HG03196 (cell line): ENCODE measurements at regions not wholly inside any gene's neighbourhood (a gene's known extent, or its start where the extent isn't known, plus 50 kb on each side); places are given as distances from the start of the nearest gene placed in this dataset.
"Not testable (repeated sequence)": the region's sequence is repeated elsewhere in the genome, so short reads cannot be mapped to it uniquely, and the experiment has no call there.

Source experiments
- ATAC-seq: cut with Tn5 transposase; IDR thresholded peaks from one replicate; pipeline ENCODE4 v1.9.1; 2021; ENCODE audit not compliant: unreplicated experiment

GRCh38 chr14:106349678-106350457 lies 823.5 kb downstream of the TMEM121 start:
- ATAC-seq = not testable (repeated sequence)

DNA sequence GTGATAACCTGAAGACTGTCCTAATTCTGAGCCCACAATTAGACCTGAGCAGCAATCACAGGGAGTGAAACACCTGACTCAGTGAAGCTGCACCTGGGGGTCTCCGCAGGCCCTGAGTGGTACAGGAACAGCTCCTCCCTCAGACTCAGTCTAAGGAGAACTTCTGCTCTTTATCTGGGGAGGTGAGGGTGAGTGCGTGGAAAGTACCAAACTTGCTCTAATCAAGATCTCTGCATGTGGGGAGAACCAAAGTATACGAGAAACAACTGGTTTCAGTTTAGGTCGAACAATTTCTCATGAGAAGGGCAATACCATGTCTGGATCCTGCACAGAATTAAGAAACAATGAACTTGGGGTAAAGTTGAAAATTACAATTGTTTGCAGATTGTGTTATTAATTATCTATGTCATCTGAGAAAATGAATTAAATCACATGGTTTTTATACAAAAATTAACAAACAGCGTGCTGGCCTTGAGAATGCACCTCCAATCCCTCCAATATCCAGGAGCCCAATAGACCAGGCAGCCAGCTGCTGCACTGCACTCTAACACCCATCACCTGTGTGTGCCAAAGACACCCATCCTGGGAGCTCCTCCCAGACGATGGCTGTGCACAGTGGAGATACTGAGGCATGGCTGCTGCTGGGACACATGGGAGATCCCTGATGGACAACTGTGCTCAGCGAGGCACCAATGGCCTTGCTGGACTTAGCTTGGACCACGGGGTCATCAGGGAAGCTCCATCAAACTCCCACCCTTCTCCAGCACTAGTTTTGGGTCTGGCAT lies 828.8 kb downstream of the TMEM121 start:
- not testable (repeated sequence) for ATAC-seq

DNA sequence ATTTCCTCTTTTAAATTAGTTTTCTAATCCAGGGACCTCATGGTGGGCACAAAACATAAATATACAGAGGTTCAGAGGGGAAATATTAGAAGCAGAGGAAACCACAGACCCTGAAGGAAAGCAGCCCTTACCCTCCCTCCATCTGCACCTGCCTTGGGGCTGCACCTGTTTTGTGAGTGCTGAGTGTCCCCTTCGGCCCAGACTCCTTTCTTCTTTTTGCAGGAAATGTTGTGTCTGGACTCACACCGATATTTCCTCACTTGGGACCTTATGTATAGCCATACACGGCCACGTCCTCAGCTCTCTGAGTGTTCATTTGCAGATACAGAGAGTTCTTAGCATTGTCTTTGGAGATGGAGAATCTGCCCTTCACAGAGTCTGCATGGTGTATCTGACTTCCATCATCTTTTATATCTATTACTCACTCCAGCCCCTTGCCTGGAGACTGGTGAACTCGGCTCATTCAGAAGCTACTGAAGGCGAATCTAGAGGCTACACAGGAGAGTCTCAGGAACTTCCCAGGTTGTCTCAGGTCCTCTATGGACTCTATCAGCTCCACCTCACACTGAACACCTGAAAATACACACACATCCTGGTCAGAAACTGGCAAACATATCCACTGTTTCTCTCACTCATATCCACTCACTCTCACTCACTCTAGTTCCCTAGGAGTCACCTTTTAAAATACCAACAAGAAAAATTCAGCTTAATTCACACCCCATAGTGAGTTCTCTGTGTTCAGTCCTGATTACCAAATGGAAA lies 829.7 kb downstream of the TMEM121 start:
- not testable (repeated sequence) for ATAC-seq

- ATAC-seq = not testable (repeated sequence)
Observed at GRCh38 chr14:106356643-106356930, 830.2 kb downstream of the TMEM121 start.

- ATAC-seq = not testable (repeated sequence)
Observed at GRCh38 chr14:106359157-106359887, 832.9 kb downstream of the TMEM121 start.

- ATAC-seq = not testable (repeated sequence)
Observed at GRCh38 chr14:106365371-106365770, 839.0 kb downstream of the TMEM121 start.

- not testable (repeated sequence) for ATAC-seq
Observed at GRCh38 chr14:106365894-106366293, 839.5 kb downstream of the TMEM121 start.

DNA sequence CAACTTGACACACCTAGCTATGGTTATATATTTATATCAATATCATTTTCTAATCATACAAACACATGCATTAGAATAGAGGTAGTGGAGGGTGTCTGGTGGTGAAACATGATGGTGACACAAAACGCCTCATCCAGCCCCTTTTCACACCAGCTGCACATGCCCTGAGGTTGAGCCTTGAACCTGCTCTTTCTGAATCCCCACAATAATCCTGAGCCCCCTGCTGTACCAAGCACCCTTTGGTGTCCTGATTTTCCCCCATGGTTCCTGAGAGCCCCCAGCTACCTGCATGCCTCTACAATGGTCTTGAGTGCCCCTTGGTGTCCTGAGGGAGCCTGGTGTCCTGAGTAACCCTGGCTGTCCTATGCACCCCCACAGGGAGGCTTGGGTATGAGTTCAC lies 840.6 kb downstream of the TMEM121 start:
- not testable (repeated sequence) for ATAC-seq

DNA sequence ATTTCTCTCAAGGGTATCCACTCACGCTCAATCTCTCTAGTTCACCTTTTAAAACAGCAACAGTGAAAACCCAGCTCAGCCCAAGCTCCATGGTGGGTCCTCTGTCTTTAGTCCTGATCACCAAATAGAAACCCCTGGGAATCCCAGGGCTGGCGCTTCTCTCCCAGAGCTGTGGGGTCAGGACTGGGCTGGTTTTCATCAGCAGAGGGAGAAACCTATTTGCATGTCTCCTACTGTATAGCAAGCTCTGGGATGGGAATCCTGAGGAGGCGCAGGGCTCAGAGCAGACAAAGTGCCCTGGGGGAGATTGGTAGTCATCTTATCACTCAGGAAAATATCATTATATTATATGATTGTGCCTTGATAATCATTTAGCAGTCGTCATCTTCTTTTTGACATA lies 843.1 kb downstream of the TMEM121 start:
- ATAC-seq = not testable (repeated sequence)

DNA sequence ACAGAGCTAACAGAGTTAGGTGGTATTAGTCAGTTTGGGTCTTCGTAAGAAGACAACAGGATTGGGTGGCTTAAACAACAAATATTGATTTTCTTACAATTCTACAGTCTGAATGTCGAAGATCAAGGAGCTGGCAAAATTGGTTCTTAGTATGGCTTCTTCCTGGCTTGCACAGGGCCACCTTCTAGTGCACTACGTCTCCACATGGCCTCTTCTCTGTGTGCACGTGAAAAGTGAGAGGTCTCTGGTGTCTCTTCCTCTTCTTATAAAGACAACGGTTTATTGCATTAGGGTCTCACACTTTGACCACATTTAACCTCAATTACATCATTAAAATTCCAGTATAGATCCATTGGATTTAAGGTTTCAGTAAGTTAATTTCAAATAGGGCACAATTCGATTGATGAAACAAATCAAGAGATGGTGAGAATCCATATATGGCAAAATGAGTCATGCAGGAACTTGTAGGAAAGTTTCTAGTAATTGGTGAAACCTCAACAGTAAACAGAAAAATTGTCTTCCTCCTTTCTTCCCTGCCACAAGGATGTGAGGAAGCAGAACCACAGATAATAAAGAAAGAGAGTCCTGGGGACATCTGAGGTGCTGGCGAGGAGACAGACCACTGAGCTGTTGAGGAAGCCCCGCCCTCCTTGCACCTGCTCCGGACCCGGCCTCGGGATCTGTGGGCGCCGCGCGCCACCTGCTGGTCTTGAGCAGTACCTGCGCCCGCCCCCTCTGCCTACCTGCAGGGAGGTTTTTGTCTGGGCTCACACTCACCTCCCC lies 846.7 kb downstream of the TMEM121 start:
- ATAC-seq = peak; percentile 51

GRCh38 chr14:106373653-106374110 lies 847.3 kb downstream of the TMEM121 start:
- ATAC-seq = not testable (repeated sequence)

- ATAC-seq = no peak
Observed at GRCh38 chr14:106377432-106377831, 851.0 kb downstream of the TMEM121 start.

DNA sequence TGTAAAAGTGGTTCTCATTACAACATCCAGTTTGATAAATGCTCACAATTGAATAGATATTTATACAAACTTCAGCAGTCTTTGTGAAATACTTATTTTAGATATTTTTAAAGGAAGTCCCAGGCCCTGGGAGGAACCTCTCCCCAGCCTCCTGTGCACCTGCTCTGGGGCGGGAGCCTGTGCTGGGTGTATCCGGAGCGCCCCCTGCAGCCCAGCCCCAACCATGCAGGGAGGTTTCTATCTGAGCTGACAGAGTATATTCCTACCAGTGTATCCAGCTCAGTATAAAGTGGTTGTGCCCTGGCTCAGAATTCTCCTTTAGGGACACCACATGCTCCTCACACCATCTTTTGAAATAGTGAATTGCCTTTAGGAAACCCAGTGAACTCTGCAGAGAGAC lies 851.8 kb downstream of the TMEM121 start:
- no peak for ATAC-seq

DNA sequence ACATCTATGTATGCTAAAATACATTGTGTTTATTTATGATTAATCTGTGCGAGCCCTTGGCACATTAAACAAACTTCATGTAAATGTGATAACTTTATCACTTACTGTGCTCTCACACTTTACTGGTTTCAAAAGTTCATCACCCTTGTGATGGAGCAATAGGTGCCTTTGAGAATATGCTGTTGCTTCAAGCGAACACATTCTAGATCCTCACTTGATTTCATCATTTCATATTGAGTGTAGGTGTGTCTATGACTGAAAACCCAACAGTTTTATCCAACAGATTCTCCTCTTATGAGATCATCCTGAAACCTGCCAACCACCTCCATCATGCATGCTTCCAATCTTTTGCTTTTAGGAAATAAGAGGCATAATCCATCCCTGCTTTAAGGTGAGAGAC lies 854.4 kb downstream of the TMEM121 start:
- no peak for ATAC-seq

GRCh38 chr14:106389186-106389585 lies 862.8 kb downstream of the TMEM121 start:
- ATAC-seq = not testable (repeated sequence)

DNA sequence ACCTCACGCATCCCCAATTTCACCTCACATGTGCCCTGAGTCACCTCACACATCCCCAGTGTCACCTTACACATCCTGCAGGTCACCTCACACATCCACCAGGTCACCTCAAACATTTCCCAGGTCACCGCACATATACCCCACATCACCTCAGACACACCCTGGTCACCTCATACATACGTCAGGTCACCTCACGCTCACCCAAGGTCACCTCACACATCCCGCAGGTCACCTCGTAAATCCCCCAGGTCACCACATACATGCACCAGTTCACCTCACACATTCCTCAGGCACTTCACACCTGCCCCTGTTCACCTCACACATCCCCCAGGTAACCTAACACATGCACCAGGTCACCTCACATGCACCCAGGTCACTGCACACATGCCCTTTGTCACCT lies 864.0 kb downstream of the TMEM121 start:
- ATAC-seq = no peak

- no peak for ATAC-seq
Observed at GRCh38 chr14:106390947-106391346, 864.6 kb downstream of the TMEM121 start.

DNA sequence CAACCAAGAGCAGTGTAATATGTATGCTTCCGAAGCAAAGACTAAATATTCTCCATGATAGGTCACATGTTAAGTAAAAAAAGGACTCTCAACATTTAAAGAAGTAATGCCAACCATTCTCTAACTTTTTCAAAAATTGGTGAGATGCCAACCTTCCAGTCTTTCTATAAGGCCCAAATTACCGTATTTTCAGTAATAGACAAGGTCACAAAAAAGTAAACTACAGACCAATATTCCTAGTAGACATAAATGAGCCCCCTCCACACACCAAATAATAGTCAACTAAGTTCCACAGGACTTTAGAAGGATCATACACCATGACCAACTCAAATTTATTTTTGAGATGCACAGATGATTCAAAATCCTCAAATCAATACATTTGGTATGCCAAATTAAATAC lies 867.4 kb downstream of the TMEM121 start:
- ATAC-seq = no peak

GRCh38 chr14:106395456-106396050 lies 869.2 kb downstream of the TMEM121 start:
- no peak for ATAC-seq

- no peak for ATAC-seq
Observed at GRCh38 chr14:106396999-106397398, 870.6 kb downstream of the TMEM121 start.
